Body of pancreas (tissue), 4 donors: ENCODE measurements at regions not wholly inside any gene's neighbourhood (a gene's known extent, or its start where the extent isn't known, plus 50 kb on each side); places are given as distances from the start of the nearest gene placed in this dataset.

Experiments
- ATAC-seq: fragments of 150-250 bp; one replicate; pipeline ENCODE4 v1.9.1; 2016
- DNase-seq, 4 donors: peaks; one replicate each; pipeline ENCODE4 v3.0.0-alpha.2; 2019
- H3K27ac ChIP-seq, 4 donors: fragments of 200-600 bp; sonication (generic); 1 replicate in 3 of 4; 2 replicates in 1 of 4; pipeline versions ENCODE4 v1.5.1 to v1.6.1; 2016 to 2019; ENCODE audit warnings: mild to moderate bottlenecking in 1 of 4, mixed read lengths in 1 of 4, moderate library complexity in 1 of 4
- H3K27me3 ChIP-seq, 2 donors: fragments of 200-600 bp; sonication (generic); one replicate each; pipeline ENCODE4 v1.6.0; 2016; ENCODE audit warnings: mild to moderate bottlenecking in 1 of 2
- H3K36me3 ChIP-seq, 2 donors: fragments of 200-600 bp; sonication (generic); replicated peaks in 1 of 2; 2 replicates each; pipeline ENCODE4 v1.5.1; 2016; ENCODE audit warnings: low read depth in 2 of 2; ENCODE audit not compliant: insufficient read depth in 1 of 2
- H3K4me1 ChIP-seq: fragments of 200-600 bp; sonication (generic); one replicate; pipeline ENCODE4 v1.6.0; 2016
- H3K4me3 ChIP-seq, 2 donors: fragments of 200-600 bp; sonication (generic); 1 replicate in 1 of 2; 2 replicates in 1 of 2; pipeline ENCODE4 v1.5.1; 2016 to 2019
- H3K9me3 ChIP-seq, 3 donors: fragments of 200-600 bp; sonication (generic); 1 replicate in 2 of 3; 2 replicates in 1 of 3; pipeline ENCODE4 v1.5.1; 2016
- POLR2A ChIP-seq, 3 donors: fragments of 450-650 bp; IDR thresholded peaks; one replicate each; pipeline ENCODE4 v1.6.1; 2016; ENCODE audit warnings: antibody characterized with exemption in 3 of 3, mild to moderate bottlenecking in 2 of 3
- WGBS, 2 donors: methylation state at CpG; one replicate each; pipeline ENCODE4 v1.1.5; 2017; 5-methylcytosine and 5-hydroxymethylcytosine counted together
- intact Hi-C: fragments of 100-400 bp; cut with DNase I; formaldehyde crosslinking; loops from one replicate; pipeline ENCODE4 v1.15.1; 2023
- TF ChIP-seq, protein P1 (sequence below), 7 experiments: fragments of 450-650 bp in 4 of 7; fragments of 200-600 bp in 3 of 7; sonication (generic) in 3 of 7; IDR thresholded peaks; one replicate each; pipeline ENCODE4 v1.5.1; 2016 to 2019; ENCODE audit warnings: antibody characterized with exemption in 7 of 7

DNA sequence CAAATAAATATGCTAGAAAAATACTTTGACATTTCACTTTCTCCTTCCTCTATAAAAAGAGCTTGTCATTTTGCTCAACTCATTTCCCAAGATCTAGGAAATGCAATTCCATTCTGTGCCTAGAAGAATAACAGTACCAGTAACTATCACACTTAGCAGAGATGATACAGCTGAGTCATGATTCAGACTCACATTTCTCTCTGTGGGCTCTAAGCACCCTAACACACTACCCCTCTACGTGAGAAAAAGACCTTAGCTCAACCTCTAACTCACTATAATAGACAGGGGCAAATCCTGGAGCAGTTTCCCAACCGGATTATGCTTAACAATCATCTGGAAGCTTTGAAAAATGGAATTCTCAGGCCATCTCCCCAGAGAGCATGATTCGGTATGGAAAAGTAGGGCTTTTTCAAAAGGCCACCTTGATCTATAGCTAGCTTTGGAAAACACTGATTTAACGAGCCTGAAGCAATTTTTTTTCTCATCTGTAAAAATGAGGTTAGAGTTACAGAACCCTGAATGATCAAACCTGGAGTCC is 1312.3 kb upstream of the PIK3C3 start:
- H3K4me3 ChIP-seq, result no peak overlapping the region
- 54 to 65% methylated on average over 4 of the region's 4 CpGs for WGBS, 2 donors

DNA sequence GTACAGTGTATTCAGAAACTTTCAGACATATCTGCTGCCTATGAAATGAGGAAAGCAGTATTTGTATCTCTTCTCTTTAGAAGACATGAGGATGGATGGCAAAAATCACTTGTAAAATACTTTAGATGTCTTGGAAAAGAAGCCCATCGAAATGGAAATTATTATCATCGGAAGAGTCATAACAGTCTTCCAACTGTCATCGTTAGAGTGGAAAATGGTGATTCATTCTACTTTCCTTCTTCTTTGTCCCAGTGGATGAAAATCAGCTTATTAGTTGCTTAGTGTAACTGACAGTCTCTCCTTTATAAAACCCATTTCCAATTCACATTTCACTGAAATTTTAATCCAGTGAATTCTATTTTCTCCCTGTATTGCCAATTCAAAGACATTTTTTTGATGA is 1323.7 kb upstream of the PIK3C3 start:
- intact Hi-C loops, result no loop called here
- Histone ChIP-seq H3K27me3 (no peaks in the 10 kb centered on the region), H3K36me3 (no peaks in the 10 kb centered on the region), H3K4me1 (no peaks in the 10 kb centered on the region), H3K4me3 (no peak overlapping the region), H3K27ac (no peak overlapping the region), H3K9me3 (no peaks in the 10 kb centered on the region)
- DNase-seq (no peak), ATAC-seq (no peak)
- TF ChIP-seq POLR2A (IDR thresholded peaks at IDR 0.05), result no peak
- TF ChIP-seq, protein P1, sequence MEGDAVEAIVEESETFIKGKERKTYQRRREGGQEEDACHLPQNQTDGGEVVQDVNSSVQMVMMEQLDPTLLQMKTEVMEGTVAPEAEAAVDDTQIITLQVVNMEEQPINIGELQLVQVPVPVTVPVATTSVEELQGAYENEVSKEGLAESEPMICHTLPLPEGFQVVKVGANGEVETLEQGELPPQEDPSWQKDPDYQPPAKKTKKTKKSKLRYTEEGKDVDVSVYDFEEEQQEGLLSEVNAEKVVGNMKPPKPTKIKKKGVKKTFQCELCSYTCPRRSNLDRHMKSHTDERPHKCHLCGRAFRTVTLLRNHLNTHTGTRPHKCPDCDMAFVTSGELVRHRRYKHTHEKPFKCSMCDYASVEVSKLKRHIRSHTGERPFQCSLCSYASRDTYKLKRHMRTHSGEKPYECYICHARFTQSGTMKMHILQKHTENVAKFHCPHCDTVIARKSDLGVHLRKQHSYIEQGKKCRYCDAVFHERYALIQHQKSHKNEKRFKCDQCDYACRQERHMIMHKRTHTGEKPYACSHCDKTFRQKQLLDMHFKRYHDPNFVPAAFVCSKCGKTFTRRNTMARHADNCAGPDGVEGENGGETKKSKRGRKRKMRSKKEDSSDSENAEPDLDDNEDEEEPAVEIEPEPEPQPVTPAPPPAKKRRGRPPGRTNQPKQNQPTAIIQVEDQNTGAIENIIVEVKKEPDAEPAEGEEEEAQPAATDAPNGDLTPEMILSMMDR (IDR thresholded peaks at IDR 0.05), result no peak
- 77 to 83% methylated on average over 3 of the region's 3 CpGs for WGBS, 2 donors

More for the DNA sequence above, 1312.3 kb upstream of the PIK3C3 start:
- TF ChIP-seq POLR2A (IDR thresholded peaks at IDR 0.05), result no peak
- TF ChIP-seq, protein P1 (IDR thresholded peaks at IDR 0.05), result no peak
- Histone ChIP-seq H3K36me3 (no peaks in the 10 kb centered on the region), H3K4me1 (no peaks in the 10 kb centered on the region), H3K27ac (no peak overlapping the region), H3K27me3 (no peaks in the 10 kb centered on the region), H3K9me3 (no peaks in the 10 kb centered on the region)
- DNase-seq, result no peak
- intact Hi-C loops, result no loop called here
- no peak for ATAC-seq

DNA sequence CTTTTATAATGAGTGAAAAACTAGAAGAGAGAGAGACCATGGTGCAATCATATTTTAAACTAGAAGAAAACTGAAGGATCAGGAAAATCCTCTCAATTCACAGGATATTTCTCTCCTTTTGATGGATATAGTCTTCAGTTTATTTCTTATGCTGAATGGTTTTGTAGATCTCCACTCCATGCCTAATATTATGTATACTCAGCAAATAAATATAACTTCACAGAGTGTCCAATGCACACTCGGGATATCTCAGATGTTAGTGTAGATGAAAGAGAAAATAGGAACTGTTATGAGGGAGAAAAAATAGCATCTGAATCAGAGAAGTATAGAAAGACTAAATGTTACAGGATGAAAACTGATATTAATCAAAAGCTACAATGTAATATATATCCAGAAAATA is 1324.5 kb upstream of the PIK3C3 start:
- intact Hi-C loops, result no loop called here
- Histone ChIP-seq H3K27ac (no peak overlapping the region), H3K27me3 (no peaks in the 10 kb centered on the region), H3K9me3 (no peaks in the 10 kb centered on the region), H3K4me3 (no peak overlapping the region), H3K36me3 (no peaks in the 10 kb centered on the region), H3K4me1 (no peaks in the 10 kb centered on the region)
- WGBS, 2 donors, result 56 to 65% methylated on average over 1 of the region's 1 CpG
- TF ChIP-seq, protein P1 (IDR thresholded peaks at IDR 0.05), result no peak
- no peak for TF ChIP-seq POLR2A (IDR thresholded peaks at IDR 0.05)
- ATAC-seq, result no peak
- no peak for DNase-seq

- H3K36me3 ChIP-seq, result no peaks in the 10 kb centered on the region
- no peak overlapping the region for H3K27ac ChIP-seq
- intact Hi-C loops, result no loop called here
- TF ChIP-seq POLR2A (IDR thresholded peaks at IDR 0.05), result no peak
- TF ChIP-seq, protein P1 (IDR thresholded peaks at IDR 0.05), result no peak
- DNase-seq (no peak), ATAC-seq (no peak)
- WGBS, 2 donors, result 52 to 62% methylated on average over 4 of the region's 4 CpGs
- no peak overlapping the region for H3K4me3 ChIP-seq
- H3K27me3 ChIP-seq, result no peaks in the 10 kb centered on the region
- no peaks in the 10 kb centered on the region for H3K4me1 ChIP-seq
- H3K9me3 ChIP-seq, result no peaks in the 10 kb centered on the region
Measured at GRCh38 chr18:40624959-40625358, 1330.1 kb upstream of the PIK3C3 start.

- Histone ChIP-seq H3K27me3 (no peaks in the 10 kb centered on the region), H3K4me3 (no peak overlapping the region), H3K27ac (no peak overlapping the region), H3K36me3 (no peaks in the 10 kb centered on the region), H3K9me3 (no peaks in the 10 kb centered on the region), H3K4me1 (no peaks in the 10 kb centered on the region)
- ATAC-seq (no peak), DNase-seq (no peak)
- TF ChIP-seq POLR2A (IDR thresholded peaks at IDR 0.05), result no peak
- TF ChIP-seq, protein P1 (IDR thresholded peaks at IDR 0.05), result no peak
- intact Hi-C loops, result no loop called here
Measured at GRCh38 chr18:40613721-40614120, 1341.3 kb upstream of the PIK3C3 start.
